ENCODE measurements at regions not wholly inside any gene's neighbourhood (a gene's known extent, or its start where the extent isn't known, plus 50 kb on each side); places are given as distances from the start of the nearest gene placed in this dataset.

- TF ChIP-seq POLR2A (IDR thresholded peaks at IDR 0.05) = no peak
- no peak for TF ChIP-seq CTCF (IDR thresholded peaks at IDR 0.05)
Measured at GRCh38 chr2:36146765-36147164, 208.8 kb upstream of the CRIM1 start.
